BE2C (cell line): ENCODE measurements at regions not wholly inside any gene's neighbourhood (a gene's known extent, or its start where the extent isn't known, plus 50 kb on each side); places are given as distances from the start of the nearest gene placed in this dataset.

Source experiments
- DNase-seq: peaks from one replicate; pipeline ENCODE4 v3.0.0-alpha.2; 2020
- H3K27me3 ChIP-seq: fragments of 250-450 bp; sonication (Bioruptor Pico); 2 replicates; pipeline ENCODE4 v1.5.1; 2020; ENCODE audit warnings: mild to moderate bottlenecking
- H3K36me3 ChIP-seq: fragments of 250-450 bp; sonication (Bioruptor Pico); 2 replicates; pipeline ENCODE4 v1.5.1; 2020; ENCODE audit warnings: mild to moderate bottlenecking
- H3K4me1 ChIP-seq: fragments of 250-450 bp; sonication (Bioruptor Pico); 2 replicates; pipeline ENCODE4 v1.5.1; 2020
- H3K4me3 ChIP-seq: 2 replicates; pipeline ENCODE4 v1.5.1; 2011; ENCODE audit warnings: low read depth, low read length
- H3K9me3 ChIP-seq: fragments of 250-450 bp; sonication (Bioruptor Pico); 2 replicates; pipeline ENCODE4 v1.5.1; 2020
- CTCF ChIP-seq: IDR thresholded peaks from 2 replicates; pipeline ENCODE4 v1.5.1; 2012; ENCODE audit warnings: mild to moderate bottlenecking, low read depth, low read length

GRCh38 chr14:34138175-34138574, 187.3 kb upstream of the EGLN3 start:
- DNase-seq, result no peak
- Histone ChIP-seq H3K27me3 (no peaks in the 10 kb centered on the region; the same call in none of the 2 replicates), H3K4me1 (no peaks in the 10 kb centered on the region), H3K36me3 (no peaks in the 10 kb centered on the region), H3K9me3 (no peaks in the 10 kb centered on the region), H3K4me3 (no peak overlapping the region)
- TF ChIP-seq CTCF, result no peak

- TF ChIP-seq CTCF, result no peak
- H3K4me3 ChIP-seq, result no peak overlapping the region
- DNase-seq, result no peak
- H3K9me3 ChIP-seq, result no peaks in the 10 kb centered on the region; the same call in 1 of the 2 replicates
- no peaks in the 10 kb centered on the region for H3K4me1 ChIP-seq
- no peaks in the 10 kb centered on the region; the same call in none of the 2 replicates for H3K27me3 ChIP-seq
- no peaks in the 10 kb centered on the region for H3K36me3 ChIP-seq
Measured at GRCh38 chr14:34137001-34137745, 186.3 kb upstream of the EGLN3 start.

GRCh38 chr14:34135492-34135891, 184.6 kb upstream of the EGLN3 start:
- Histone ChIP-seq H3K4me3 (no peak overlapping the region), H3K36me3 (no peaks in the 10 kb centered on the region), H3K4me1 (no peaks in the 10 kb centered on the region), H3K9me3 (no peaks in the 10 kb centered on the region; the same call in 1 of the 2 replicates), H3K27me3 (peaks cover 3% of the 10 kb centered on the region)
- no peak for TF ChIP-seq CTCF
- no peak for DNase-seq

GRCh38 chr14:34134484-34134883, 183.6 kb upstream of the EGLN3 start:
- no peak for DNase-seq
- Histone ChIP-seq H3K36me3 (no peaks in the 10 kb centered on the region), H3K9me3 (no peaks in the 10 kb centered on the region; the same call in 1 of the 2 replicates), H3K4me1 (no peaks in the 10 kb centered on the region), H3K27me3 (peaks cover 3% of the 10 kb centered on the region; the same call in 1 of the 2 replicates), H3K4me3 (no peak overlapping the region)
- TF ChIP-seq CTCF, result no peak

GRCh38 chr14:34129927-34130552, 179.2 kb upstream of the EGLN3 start:
- Histone ChIP-seq H3K36me3 (no peaks in the 10 kb centered on the region), H3K9me3 (no peaks in the 10 kb centered on the region; the same call in 1 of the 2 replicates), H3K4me3 (no peak overlapping the region), H3K4me1 (no peaks in the 10 kb centered on the region), H3K27me3 (peaks cover 3% of the 10 kb centered on the region; the same call in 1 of the 2 replicates)
- DNase-seq, result no peak
- TF ChIP-seq CTCF, result no peak

- Histone ChIP-seq H3K36me3 (no peaks in the 10 kb centered on the region), H3K9me3 (no peaks in the 10 kb centered on the region; the same call in 1 of the 2 replicates), H3K4me3 (no peak overlapping the region), H3K27me3 (peaks cover 5% of the 10 kb centered on the region; the same call in 1 of the 2 replicates), H3K4me1 (no peaks in the 10 kb centered on the region)
- no peak for TF ChIP-seq CTCF
- DNase-seq, result no peak
Measured at GRCh38 chr14:34128665-34129064, 177.8 kb upstream of the EGLN3 start.
